ENCODE measurements at regions not wholly inside any gene's neighbourhood (a gene's known extent, or its start where the extent isn't known, plus 50 kb on each side); places are given as distances from the start of the nearest gene placed in this dataset.

- no peak for DNase-seq
These were observed 161.3 kb upstream of the PHACTR1 start for GRCh38 chr6:12555267-12555666.

- no peak for DNase-seq
These were observed 160.8 kb upstream of the PHACTR1 start for GRCh38 chr6:12555781-12556180.

- DNase-seq = no peak
These were observed 158.8 kb upstream of the PHACTR1 start for GRCh38 chr6:12557765-12558164.

GRCh38 chr6:12560315-12560714, 156.3 kb upstream of the PHACTR1 start:
- no peak for DNase-seq

- DNase-seq = no peak
These were observed 149.9 kb upstream of the PHACTR1 start for GRCh38 chr6:12566618-12567123.

- no peak for DNase-seq
These were observed 148.9 kb upstream of the PHACTR1 start for GRCh38 chr6:12567682-12568081.

GRCh38 chr6:12569646-12570045, 146.9 kb upstream of the PHACTR1 start:
- no peak for DNase-seq

GRCh38 chr6:12570461-12571030, 146.0 kb upstream of the PHACTR1 start:
- no peak for DNase-seq

- no peak for DNase-seq
These were observed 143.4 kb upstream of the PHACTR1 start for GRCh38 chr6:12572896-12573827.

- no peak for DNase-seq
These were observed 140.6 kb upstream of the PHACTR1 start for GRCh38 chr6:12575961-12576360.

GRCh38 chr6:12576389-12576788, 140.2 kb upstream of the PHACTR1 start:
- DNase-seq = no peak

- no peak for DNase-seq
These were observed 139.3 kb upstream of the PHACTR1 start for GRCh38 chr6:12577124-12577850.

- DNase-seq = no peak
These were observed 138.5 kb upstream of the PHACTR1 start for GRCh38 chr6:12578097-12578496.

- DNase-seq = no peak
These were observed 137.8 kb upstream of the PHACTR1 start for GRCh38 chr6:12578751-12579150.

- DNase-seq = no peak
These were observed 136.3 kb upstream of the PHACTR1 start for GRCh38 chr6:12580290-12580689.

- no peak for DNase-seq
These were observed 134.0 kb upstream of the PHACTR1 start for GRCh38 chr6:12582421-12583110.

- DNase-seq = no peak
These were observed 131.7 kb upstream of the PHACTR1 start for GRCh38 chr6:12584631-12585405.

- DNase-seq = no peak
These were observed 131.0 kb upstream of the PHACTR1 start for GRCh38 chr6:12585497-12585958.

GRCh38 chr6:12586721-12587480, 129.7 kb upstream of the PHACTR1 start:
- no peak for DNase-seq

GRCh38 chr6:12590901-12591300, 125.7 kb upstream of the PHACTR1 start:
- DNase-seq = no peak

- DNase-seq = no peak
These were observed 123.9 kb upstream of the PHACTR1 start for GRCh38 chr6:12592634-12593033.
